GM23338 (cell line): ENCODE measurements at regions not wholly inside any gene's neighbourhood (a gene's known extent, or its start where the extent isn't known, plus 50 kb on each side); places are given as distances from the start of the nearest gene placed in this dataset.

Experiments
- ATAC-seq: fragments of 200-7000 bp; cut with Tn5 transposase; 3 replicates; pipeline ENCODE4 v1.9.1; 2020
- DNase-seq: peaks from one replicate; pipeline ENCODE4 v3.0.0-alpha.2; 2015; ENCODE audit warnings: low spot score
- H2AFZ ChIP-seq: fragments of 200-600 bp; sonication (generic); 2 replicates; pipeline ENCODE4 v1.8.0; 2016; ENCODE audit warnings: antibody characterized with exemption, mild to moderate bottlenecking, moderate library complexity
- H3F3A ChIP-seq: fragments of 200-600 bp; sonication (generic); replicated peaks from 2 replicates; pipeline ENCODE4 v1.8.0; 2017; ENCODE audit warnings: antibody characterized with exemption, mixed run types, low read depth
- H3K27ac ChIP-seq: fragments of 200-600 bp; sonication (generic); 2 replicates; pipeline ENCODE4 v1.6.1; 2016; ENCODE audit warnings: low read depth
- H3K27me3 ChIP-seq: fragments of 200-600 bp; sonication (generic); 2 replicates; pipeline ENCODE4 v1.8.0; 2016; ENCODE audit warnings: mild to moderate bottlenecking, mixed run types, moderate library complexity; ENCODE audit not compliant: insufficient read depth
- H3K36me3 ChIP-seq: fragments of 200-600 bp; sonication (generic); 2 replicates; pipeline ENCODE4 v1.8.0; 2016; ENCODE audit warnings: mild to moderate bottlenecking; ENCODE audit not compliant: insufficient read depth
- H3K4me1 ChIP-seq: fragments of 200-600 bp; sonication (generic); 2 replicates; pipeline ENCODE4 v1.8.0; 2016; ENCODE audit warnings: mild to moderate bottlenecking, moderate library complexity; ENCODE audit not compliant: insufficient read depth
- H3K4me2 ChIP-seq: fragments of 200-600 bp; sonication (generic); 2 replicates; pipeline ENCODE4 v1.7.1; 2017; ENCODE audit warnings: mixed run types
- H3K4me3 ChIP-seq: fragments of 200-600 bp; sonication (generic); 2 replicates; pipeline ENCODE4 v1.6.1; 2016; ENCODE audit warnings: mixed run types
- H3K79me2 ChIP-seq: fragments of 200-600 bp; sonication (generic); replicated peaks from 2 replicates; pipeline ENCODE4 v1.8.0; 2017; ENCODE audit warnings: mild to moderate bottlenecking; ENCODE audit not compliant: insufficient read depth
- H3K9me2 ChIP-seq: fragments of 200-600 bp; sonication (generic); 2 replicates; pipeline ENCODE4 v1.8.0; 2017; ENCODE audit not compliant: insufficient read depth
- H4K20me1 ChIP-seq: fragments of 200-600 bp; sonication (generic); replicated peaks from 2 replicates; pipeline ENCODE4 v1.8.0; 2017; ENCODE audit warnings: mild to moderate bottlenecking; ENCODE audit not compliant: insufficient read depth
- H3K27ac Mint-ChIP-seq: 2 replicates; pipeline ENCODE4 v1.8.0; 2020; ENCODE audit warnings: inconsistent platforms, mild to moderate bottlenecking, moderate library complexity, mixed read lengths
- H3K27me3 Mint-ChIP-seq: 3 replicates; pipeline ENCODE4 v1.8.0; 2022; ENCODE audit warnings: low read depth, mild to moderate bottlenecking, moderate library complexity, mixed read lengths, inconsistent platforms; ENCODE audit not compliant: insufficient read depth, poor library complexity
- H3K36me3 Mint-ChIP-seq: 3 replicates; pipeline ENCODE4 v1.8.0; 2021; ENCODE audit warnings: low read depth, mild to moderate bottlenecking, inconsistent platforms, moderate library complexity, mixed read lengths
- H3K4me1 Mint-ChIP-seq: 3 replicates; pipeline ENCODE4 v1.8.0; 2020; ENCODE audit warnings: mild to moderate bottlenecking, inconsistent platforms, mixed read lengths
- H3K4me3 Mint-ChIP-seq: 3 replicates; pipeline ENCODE4 v1.8.0; 2021; ENCODE audit warnings: moderate library complexity, mild to moderate bottlenecking, inconsistent platforms, mixed read lengths
- H3K9me3 Mint-ChIP-seq: 3 replicates; pipeline ENCODE4 v1.8.0; 2020; ENCODE audit warnings: moderate library complexity, mild to moderate bottlenecking, inconsistent platforms, mixed read lengths
- EZH2phosphoT487 ChIP-seq: fragments of 200-600 bp; sonication (generic); IDR thresholded peaks from one replicate; pipeline ENCODE4 v1.8.1; 2018; ENCODE audit warnings: antibody characterized with exemption; ENCODE audit not compliant: unreplicated experiment
- JUNB ChIP-seq: IDR thresholded peaks from one replicate; pipeline ENCODE4 v1.6.1; 2016; ENCODE audit warnings: antibody characterized with exemption; ENCODE audit not compliant: unreplicated experiment

DNA sequence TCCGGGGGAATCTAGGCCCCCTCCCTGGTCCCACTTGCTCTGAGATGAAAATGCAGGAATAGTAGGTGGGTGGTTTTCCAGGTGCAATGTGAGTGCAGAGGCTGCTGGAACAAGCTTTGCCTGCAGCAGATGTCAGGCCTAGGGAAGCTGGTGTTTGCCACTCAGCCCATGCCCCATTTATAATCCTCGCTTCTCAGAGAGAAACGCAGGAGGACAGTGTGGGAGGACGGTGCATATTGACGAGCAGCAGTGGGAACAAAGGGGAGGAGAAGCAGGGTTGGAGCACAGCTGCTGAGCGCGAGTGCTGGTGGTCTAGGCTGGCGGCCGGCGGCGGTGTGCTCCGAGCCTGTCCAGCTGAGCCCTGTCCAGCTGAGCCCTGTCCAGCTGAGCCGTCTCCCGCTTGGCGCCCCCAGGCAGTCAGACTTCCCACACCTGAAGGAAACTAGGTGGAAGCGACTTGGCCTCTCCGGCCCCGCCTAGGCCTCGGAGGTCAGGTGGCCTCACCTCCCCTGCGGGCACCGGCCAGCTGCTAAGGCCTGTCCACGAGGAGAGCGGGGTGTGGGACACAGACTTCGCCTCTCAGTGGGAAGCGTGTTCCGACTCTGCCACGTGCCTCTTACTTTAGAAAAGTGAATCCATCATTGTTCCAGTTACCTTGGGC lies 49.7 kb upstream of the FRMD1 start:
- Histone ChIP-seq H3K9me2 (no peaks in the 10 kb centered on the region), H4K20me1 (no peaks in the 10 kb centered on the region), H3F3A (no peaks in the 10 kb centered on the region), H2AFZ (no peak overlapping the region), H3K4me2 (no peak overlapping the region), H3K4me1 (peaks cover 16% of the 10 kb centered on the region), H3K36me3 (no peaks in the 10 kb centered on the region), H3K27ac (no peak overlapping the region), H3K27me3 (no peaks in the 10 kb centered on the region), H3K79me2 (no peaks in the 10 kb centered on the region), H3K4me3 (no peak overlapping the region)
- no peaks in the 10 kb centered on the region for H3K9me3 Mint-ChIP-seq
- peaks cover 33% of the 10 kb centered on the region for H3K4me1 Mint-ChIP-seq
- peaks cover 20% of the 10 kb centered on the region for H3K27me3 Mint-ChIP-seq
- ATAC-seq, result no peak
- H3K4me3 Mint-ChIP-seq, result no peak overlapping the region
- H3K36me3 Mint-ChIP-seq, result no peaks in the 10 kb centered on the region
- no peak overlapping the region for H3K27ac Mint-ChIP-seq
- DNase-seq, result no peak
- no peak for TF ChIP-seq JUNB
- TF ChIP-seq EZH2phosphoT487, result no peak
